ENCODE measurements at regions not wholly inside any gene's neighbourhood (a gene's known extent, or its start where the extent isn't known, plus 50 kb on each side); places are given as distances from the start of the nearest gene placed in this dataset.

- TF ChIP-seq CTCF (IDR thresholded peaks at IDR 0.05) = no peak
- no peak for TF ChIP-seq POLR2AphosphoS5 (IDR thresholded peaks at IDR 0.05)
These were observed 322.3 kb downstream of the FSIP2 start for GRCh38 chr2:186060744-186061440.
